Keratinocyte (primary cell): ENCODE measurements at regions not wholly inside any gene's neighbourhood (a gene's known extent, or its start where the extent isn't known, plus 50 kb on each side); places are given as distances from the start of the nearest gene placed in this dataset.

Experiments
- DNase-seq: peaks from one replicate; pipeline ENCODE4 v3.0.0-alpha.2; 2011; ENCODE audit warnings: low read depth, missing footprints, low spot score
- FAIRE-seq: peaks from 2 replicates; lab custom pipeline; 2011; peaks lifted over from hg19 to GRCh38; lab: Jason Lieb, UNC
- H2AFZ ChIP-seq: 2 replicates; pipeline ENCODE4 v1.6.0; 2012; ENCODE audit warnings: low read length, control low read depth, inconsistent platforms; ENCODE audit not compliant: control insufficient read depth
- H3K27ac ChIP-seq: 2 replicates; pipeline ENCODE4 v1.5.1; 2011; ENCODE audit warnings: low read length; ENCODE audit not compliant: control insufficient read depth, insufficient read depth
- H3K27me3 ChIP-seq: 3 replicates; pipeline ENCODE4 v1.6.0; 2011; ENCODE audit warnings: low read length; ENCODE audit not compliant: control insufficient read depth, insufficient read depth; ENCODE audit errors: extremely low read depth
- H3K36me3 ChIP-seq, 2 experiments: 2 replicates in 1 of 2; 3 replicates in 1 of 2; pipeline ENCODE4 v1.5.1; 2011; ENCODE audit warnings: low read length in 2 of 2, mild to moderate bottlenecking in 1 of 2; ENCODE audit not compliant: control insufficient read depth in 2 of 2, insufficient read depth in 2 of 2; ENCODE audit errors: extremely low read depth in 1 of 2
- H3K4me1 ChIP-seq: 3 replicates; pipeline ENCODE4 v1.5.1; 2011; ENCODE audit warnings: low read length; ENCODE audit not compliant: control insufficient read depth, insufficient read depth; ENCODE audit errors: extremely low read depth
- H3K4me2 ChIP-seq: 3 replicates; pipeline ENCODE4 v1.6.0; 2011; ENCODE audit warnings: low read depth, low read length; ENCODE audit not compliant: control insufficient read depth, insufficient read depth; ENCODE audit errors: extremely low read depth
- H3K4me3 ChIP-seq, 3 experiments: fragments of 200-600 bp in 1 of 3; sonication (generic) in 1 of 3; 2 replicates in 2 of 3; 3 replicates in 1 of 3; pipeline ENCODE4 v1.5.1; 2011 to 2016; ENCODE audit warnings: low read length in 3 of 3, mild to moderate bottlenecking in 3 of 3, control low read depth in 2 of 3, inconsistent platforms in 1 of 3, low read depth in 1 of 3, mixed read lengths in 1 of 3, mixed run types in 1 of 3, moderate library complexity in 1 of 3; ENCODE audit not compliant: control insufficient read depth in 2 of 3, insufficient read depth in 2 of 3; ENCODE audit errors: extremely low read depth in 1 of 3
- H3K79me2 ChIP-seq: 2 replicates; pipeline ENCODE4 v1.6.0; 2012; ENCODE audit warnings: low read length; ENCODE audit not compliant: control insufficient read depth, insufficient read depth
- H3K9ac ChIP-seq: 3 replicates; pipeline ENCODE4 v1.6.0; 2011; ENCODE audit warnings: low read length; ENCODE audit not compliant: control insufficient read depth, insufficient read depth; ENCODE audit errors: extremely low read depth
- H3K9me1 ChIP-seq: 3 replicates; pipeline ENCODE4 v1.6.0; 2011; ENCODE audit warnings: low read length; ENCODE audit not compliant: control insufficient read depth, insufficient read depth; ENCODE audit errors: extremely low read depth
- H3K9me3 ChIP-seq: 2 replicates; pipeline ENCODE4 v1.5.1; 2012; ENCODE audit warnings: low read depth, low read length; ENCODE audit not compliant: control insufficient read depth
- H4K20me1 ChIP-seq: 3 replicates; pipeline ENCODE4 v1.6.0; 2011; ENCODE audit warnings: low read length; ENCODE audit not compliant: control insufficient read depth, insufficient read depth; ENCODE audit errors: extremely low read depth
- CTCF ChIP-seq, 3 experiments: IDR thresholded peaks in 1 of 3; conservative IDR thresholded peaks in 1 of 3; optimal IDR thresholded peaks in 1 of 3; 2 replicates in 2 of 3; 3 replicates in 1 of 3; pipeline versions ENCODE3 to v1.5.1; 2011; ENCODE audit warnings: low read length in 3 of 3, mild to moderate bottlenecking in 3 of 3, moderate library complexity in 2 of 3, control low read depth in 1 of 3, inconsistent platforms in 1 of 3; ENCODE audit not compliant: insufficient read depth in 2 of 3; ENCODE audit errors: extremely low read depth in 1 of 3
- EZH2 ChIP-seq: IDR thresholded peaks from one replicate; pipeline ENCODE4 v1.6.1; 2012; ENCODE audit warnings: inconsistent platforms, mild to moderate bottlenecking, low read length, moderate library complexity
- dilution Hi-C: fragments of 300-500 bp; cut with MboI; formaldehyde crosslinking; loops from one replicate; pipeline ENCODE4 v1.7.0; 2020; ENCODE audit warnings: low sequenced_read_pairs; ENCODE audit not compliant: extremely low pct_ligation_motif_present

DNA sequence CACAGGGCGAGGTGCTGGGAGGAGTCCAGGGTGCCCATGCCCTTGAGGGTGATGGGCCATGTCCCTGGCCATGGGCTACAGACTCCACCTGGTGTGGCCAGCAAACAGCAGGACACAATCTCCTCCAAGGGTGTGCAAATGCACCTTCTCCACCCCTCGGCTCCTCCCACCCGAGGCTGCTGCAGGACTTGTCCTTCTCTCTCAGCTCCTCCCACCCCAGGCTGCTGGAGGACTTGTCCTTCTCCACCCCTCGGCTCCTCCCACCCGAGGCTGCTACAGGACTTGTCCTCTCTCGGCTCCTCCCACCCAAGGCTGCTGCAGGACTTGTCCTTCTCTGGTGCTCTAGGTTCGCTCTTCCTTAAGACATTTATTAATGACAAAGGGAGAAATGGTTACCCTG is 57.3 kb upstream of the SNTG2 start:
- Histone ChIP-seq H3K9me3 (peaks cover 2% of the 10 kb centered on the region), H3K27me3 (no peaks in the 10 kb centered on the region), H4K20me1 (no peaks in the 10 kb centered on the region), H2AFZ (no peak overlapping the region), H3K4me2 (no peak overlapping the region), H3K9ac (no peak overlapping the region), H3K36me3 (no peaks in the 10 kb centered on the region), H3K9me1 (no peaks in the 10 kb centered on the region), H3K79me2 (no peaks in the 10 kb centered on the region), H3K27ac (no peak overlapping the region), H3K4me1 (no peaks in the 10 kb centered on the region), H3K4me3 (no peak overlapping the region)
- FAIRE-seq (no peak), DNase-seq (no peak)
- dilution Hi-C loops: no loop called here
- TF ChIP-seq EZH2 (no peak), CTCF (optimal IDR thresholded peaks at IDR 0.05 in 1 of 3, IDR thresholded peaks at IDR 0.05 in 1 of 3, conservative IDR thresholded peaks at IDR 0.05 in 1 of 3; ENCODE audit: extremely low read depth in 1 of 3, insufficient read depth in 2 of 3, low read length in 3 of 3) (no peak)

DNA sequence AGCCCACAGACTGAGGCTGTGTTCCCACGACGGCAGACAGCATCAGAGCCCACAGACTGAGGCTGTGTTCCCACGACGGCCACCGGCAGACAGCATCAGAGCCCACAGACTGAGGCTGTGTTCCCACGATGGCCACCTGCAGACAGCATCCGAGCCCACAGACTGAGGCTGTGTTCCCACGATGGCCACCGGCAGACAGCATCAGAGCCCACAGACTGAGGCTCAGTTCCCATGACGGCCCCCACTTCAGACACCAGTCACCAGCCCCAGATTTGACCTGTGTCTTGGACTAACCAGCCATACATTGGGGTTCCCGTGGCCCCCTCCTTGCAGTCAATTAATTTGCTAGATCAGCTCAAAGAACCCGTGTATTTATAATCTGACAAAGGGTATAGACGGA is 57.8 kb upstream of the SNTG2 start:
- TF ChIP-seq EZH2 (no peak), CTCF (optimal IDR thresholded peaks at IDR 0.05 in 1 of 3, IDR thresholded peaks at IDR 0.05 in 1 of 3, conservative IDR thresholded peaks at IDR 0.05 in 1 of 3; ENCODE audit: extremely low read depth in 1 of 3, insufficient read depth in 2 of 3, low read length in 3 of 3) (no peak)
- Histone ChIP-seq H2AFZ (no peak overlapping the region), H3K4me1 (no peaks in the 10 kb centered on the region), H3K9ac (no peak overlapping the region), H3K9me3 (peaks cover 2% of the 10 kb centered on the region), H3K4me3 (no peak overlapping the region), H4K20me1 (no peaks in the 10 kb centered on the region), H3K36me3 (no peaks in the 10 kb centered on the region), H3K27me3 (no peaks in the 10 kb centered on the region), H3K9me1 (no peaks in the 10 kb centered on the region), H3K79me2 (no peaks in the 10 kb centered on the region), H3K27ac (no peak overlapping the region), H3K4me2 (no peak overlapping the region)
- no peak for DNase-seq
- FAIRE-seq: no peak
- dilution Hi-C loops: no loop called here
